Neural progenitor cell (in vitro differentiated cells): ENCODE measurements at regions not wholly inside any gene's neighbourhood (a gene's known extent, or its start where the extent isn't known, plus 50 kb on each side); places are given as distances from the start of the nearest gene placed in this dataset.

Experiments
- DNase-seq: peaks from one replicate; pipeline ENCODE4 v3.0.0-alpha.2; 2016; ENCODE audit warnings: low spot score
- H2AFZ ChIP-seq: fragments of 200-600 bp; sonication (generic); replicated peaks from 2 replicates; pipeline ENCODE4 v1.6.1; 2016; ENCODE audit warnings: antibody characterized with exemption
- H3F3A ChIP-seq: fragments of 200-600 bp; sonication (generic); 2 replicates; pipeline ENCODE4 v1.6.1; 2016; ENCODE audit warnings: antibody characterized with exemption, low read depth
- H3K27ac ChIP-seq: fragments of 200-600 bp; sonication (generic); 2 replicates; pipeline ENCODE4 v1.5.1; 2016; ENCODE audit warnings: mild to moderate bottlenecking
- H3K27me3 ChIP-seq: fragments of 200-600 bp; sonication (generic); 2 replicates; pipeline ENCODE4 v1.6.1; 2016; ENCODE audit warnings: mild to moderate bottlenecking, moderate library complexity
- H3K36me3 ChIP-seq: fragments of 200-600 bp; sonication (generic); 2 replicates; pipeline ENCODE4 v1.5.1; 2016
- H3K4me1 ChIP-seq: fragments of 200-600 bp; sonication (generic); 2 replicates; pipeline ENCODE4 v1.6.1; 2016; ENCODE audit warnings: mixed run types
- H3K4me2 ChIP-seq: fragments of 200-600 bp; sonication (generic); 2 replicates; pipeline ENCODE4 v1.6.1; 2016
- H3K4me3 ChIP-seq: fragments of 200-600 bp; sonication (generic); 2 replicates; pipeline ENCODE4 v1.5.1; 2016
- H3K79me2 ChIP-seq: fragments of 200-600 bp; sonication (generic); 2 replicates; pipeline ENCODE4 v1.6.1; 2016; ENCODE audit warnings: low read depth
- H3K9ac ChIP-seq: fragments of 200-600 bp; sonication (generic); 2 replicates; pipeline ENCODE4 v1.6.1; 2016
- H3K9me3 ChIP-seq: fragments of 200-600 bp; sonication (generic); 2 replicates; pipeline ENCODE4 v1.5.1; 2016; ENCODE audit warnings: low read depth
- H4K20me1 ChIP-seq: fragments of 200-600 bp; sonication (generic); 2 replicates; pipeline ENCODE4 v1.6.1; 2016; ENCODE audit warnings: low read depth
- H3K27ac Mint-ChIP-seq: 3 replicates; pipeline ENCODE4 v1.8.0; 2021; ENCODE audit warnings: mixed read lengths
- H3K27me3 Mint-ChIP-seq: 2 replicates; pipeline ENCODE4 v1.8.0; 2022; ENCODE audit warnings: low read depth, mild to moderate bottlenecking, inconsistent platforms, moderate library complexity, mixed read lengths; ENCODE audit not compliant: insufficient read depth
- H3K36me3 Mint-ChIP-seq: 3 replicates; pipeline ENCODE4 v1.8.0; 2021; ENCODE audit warnings: mixed read lengths
- H3K4me1 Mint-ChIP-seq: 3 replicates; pipeline ENCODE4 v1.8.0; 2021; ENCODE audit warnings: mixed read lengths
- H3K4me3 Mint-ChIP-seq: 3 replicates; pipeline ENCODE4 v1.8.0; 2021; ENCODE audit warnings: mild to moderate bottlenecking, moderate library complexity, mixed read lengths
- H3K9me3 Mint-ChIP-seq: 3 replicates; pipeline ENCODE4 v1.8.0; 2020; ENCODE audit warnings: mixed read lengths
- CTCF ChIP-seq: fragments of 200-600 bp; sonication (generic); IDR thresholded peaks from 2 replicates; pipeline ENCODE4 v1.5.1; 2017; ENCODE audit warnings: antibody characterized with exemption, mild to moderate bottlenecking
- EZH2 ChIP-seq: fragments of 200-600 bp; sonication (generic); IDR thresholded peaks from 2 replicates; pipeline ENCODE4 v1.6.1; 2017; ENCODE audit warnings: antibody characterized with exemption, mild to moderate bottlenecking, moderate library complexity
- EZH2phosphoT487 ChIP-seq: fragments of 200-600 bp; sonication (generic); IDR thresholded peaks from 2 replicates; pipeline ENCODE4 v1.6.1; 2017; ENCODE audit warnings: antibody characterized with exemption

GRCh38 chr7:357531-358209, 67.7 kb downstream of the FOXL3 start:
- Histone ChIP-seq H3K27ac (no peak overlapping the region), H3K4me2 (no peak overlapping the region), H3K9me3 (no peaks in the 10 kb centered on the region), H3K9ac (no peak overlapping the region), H2AFZ (no peak overlapping the region), H3F3A (no peaks in the 10 kb centered on the region), H3K79me2 (no peaks in the 10 kb centered on the region), H3K36me3 (no peaks in the 10 kb centered on the region), H3K4me1 (peaks cover 3% of the 10 kb centered on the region), H3K27me3 (peaks cover 45% of the 10 kb centered on the region), H3K4me3 (no peak overlapping the region), H4K20me1 (no peaks in the 10 kb centered on the region)
- no peak for DNase-seq
- Mint-ChIP-seq H3K9me3 (peaks cover 2% of the 10 kb centered on the region), H3K27me3 (peaks cover 21% of the 10 kb centered on the region), H3K27ac (no peak overlapping the region), H3K4me1 (peaks cover 17% of the 10 kb centered on the region), H3K4me3 (no peak overlapping the region), H3K36me3 (no peaks in the 10 kb centered on the region)
- TF ChIP-seq EZH2phosphoT487: no peak
- TF ChIP-seq EZH2: no peak
- no peak for TF ChIP-seq CTCF

- H4K20me1 ChIP-seq: no peaks in the 10 kb centered on the region
- H3K9ac ChIP-seq: no peak overlapping the region
- H2AFZ ChIP-seq: no peak overlapping the region
- H3K27ac ChIP-seq: no peak overlapping the region
- DNase-seq: no peak
- H3K9me3 ChIP-seq: no peaks in the 10 kb centered on the region
- no peak overlapping the region for H3K4me3 ChIP-seq
- Mint-ChIP-seq H3K4me1 (peaks cover 17% of the 10 kb centered on the region), H3K27me3 (peaks cover 21% of the 10 kb centered on the region), H3K36me3 (no peaks in the 10 kb centered on the region), H3K27ac (no peak overlapping the region), H3K4me3 (no peak overlapping the region), H3K9me3 (peaks cover 2% of the 10 kb centered on the region)
- no peak overlapping the region for H3K4me2 ChIP-seq
- H3K4me1 ChIP-seq: peaks cover 3% of the 10 kb centered on the region
- peaks cover 51% of the 10 kb centered on the region for H3K27me3 ChIP-seq
- no peaks in the 10 kb centered on the region for H3F3A ChIP-seq
- no peaks in the 10 kb centered on the region for H3K36me3 ChIP-seq
- H3K79me2 ChIP-seq: no peaks in the 10 kb centered on the region
- TF ChIP-seq CTCF: no peak
- no peak for TF ChIP-seq EZH2
- no peak for TF ChIP-seq EZH2phosphoT487
Measured at GRCh38 chr7:358352-358751, 68.4 kb downstream of the FOXL3 start.

GRCh38 chr7:359226-359765, 69.3 kb downstream of the FOXL3 start:
- no peak overlapping the region for H2AFZ ChIP-seq
- no peak for TF ChIP-seq EZH2phosphoT487
- TF ChIP-seq EZH2: no peak
- no peak for TF ChIP-seq CTCF
- H3K36me3 Mint-ChIP-seq: no peaks in the 10 kb centered on the region

More at GRCh38 chr7:359226-359765, 69.3 kb downstream of the FOXL3 start:
- peaks cover 58% of the 10 kb centered on the region for H3K27me3 ChIP-seq
- Mint-ChIP-seq H3K27ac (no peak overlapping the region), H3K27me3 (peaks cover 22% of the 10 kb centered on the region), H3K4me1 (peaks cover 20% of the 10 kb centered on the region), H3K9me3 (peaks cover 2% of the 10 kb centered on the region), H3K4me3 (no peak overlapping the region)
- H3K4me2 ChIP-seq: no peak overlapping the region
- peaks cover 3% of the 10 kb centered on the region for H3K4me1 ChIP-seq
- H3K79me2 ChIP-seq: no peaks in the 10 kb centered on the region
- H3K9ac ChIP-seq: no peak overlapping the region
- no peak overlapping the region for H3K27ac ChIP-seq
- no peak for DNase-seq
- no peaks in the 10 kb centered on the region for H3K9me3 ChIP-seq
- no peaks in the 10 kb centered on the region for H4K20me1 ChIP-seq
- H3K36me3 ChIP-seq: no peaks in the 10 kb centered on the region
- no peak overlapping the region for H3K4me3 ChIP-seq
- H3F3A ChIP-seq: no peaks in the 10 kb centered on the region
